ENCODE measurements at regions not wholly inside any gene's neighbourhood (a gene's known extent, or its start where the extent isn't known, plus 50 kb on each side); places are given as distances from the start of the nearest gene placed in this dataset.

- Histone ChIP-seq H3K79me2 (ENCODE audit: insufficient read depth, low read length) (no peaks in the 10 kb centered on the region), H3K4me1 (ENCODE audit: insufficient read depth, low read length, poor library complexity, severe bottlenecking) (no peaks in the 10 kb centered on the region), H3K9me2 (replicated peaks; ENCODE audit: low read depth, low read length) (no peaks in the 10 kb centered on the region), H4K20me1 (ENCODE audit: insufficient read depth, low read length, poor library complexity, severe bottlenecking) (no peaks in the 10 kb centered on the region), H3K4me2 (ENCODE audit: low read depth, low read length, poor library complexity, severe bottlenecking) (no peak overlapping the region), H3K9me3 (ENCODE audit: insufficient read depth, low read depth, low read length) (no peaks in the 10 kb centered on the region), H3F3A (ENCODE audit: low read depth) (no peaks in the 10 kb centered on the region), H3K4me3 (ENCODE audit: low read length, poor library complexity, severe bottlenecking) (no peak overlapping the region), H3K9ac (ENCODE audit: low read depth, low read length, poor library complexity, severe bottlenecking) (no peak overlapping the region), H2AFZ (ENCODE audit: low read length) (no peak overlapping the region), H3K27me3 (ENCODE audit: insufficient read depth, low read length, poor library complexity, severe bottlenecking) (no peaks in the 10 kb centered on the region), H3K36me3 (ENCODE audit: insufficient read depth, low read length) (no peaks in the 10 kb centered on the region)
- no peak for TF ChIP-seq EZH2phosphoT487 (IDR thresholded peaks at IDR 0.05; ENCODE audit: borderline replicate concordance)
- no peak for TF ChIP-seq CTCF (conservative IDR thresholded peaks at IDR 0.05; ENCODE audit: low read length)
Measured at GRCh38 chr18:42165922-42166513, 211.0 kb downstream of the PIK3C3 start.

- Histone ChIP-seq H3K9me2 (replicated peaks; ENCODE audit: low read depth, low read length) (no peaks in the 10 kb centered on the region), H3K79me2 (ENCODE audit: insufficient read depth, low read length) (no peaks in the 10 kb centered on the region), H2AFZ (ENCODE audit: low read length) (no peak overlapping the region), H3K9me3 (ENCODE audit: insufficient read depth, low read depth, low read length) (no peaks in the 10 kb centered on the region), H3K4me1 (ENCODE audit: insufficient read depth, low read length, poor library complexity, severe bottlenecking) (no peaks in the 10 kb centered on the region), H3K4me3 (ENCODE audit: low read length, poor library complexity, severe bottlenecking) (no peak overlapping the region), H3F3A (ENCODE audit: low read depth) (no peaks in the 10 kb centered on the region), H3K4me2 (ENCODE audit: low read depth, low read length, poor library complexity, severe bottlenecking) (no peak overlapping the region), H3K9ac (ENCODE audit: low read depth, low read length, poor library complexity, severe bottlenecking) (no peak overlapping the region), H3K27me3 (ENCODE audit: insufficient read depth, low read length, poor library complexity, severe bottlenecking) (no peaks in the 10 kb centered on the region), H4K20me1 (ENCODE audit: insufficient read depth, low read length, poor library complexity, severe bottlenecking) (no peaks in the 10 kb centered on the region), H3K36me3 (ENCODE audit: insufficient read depth, low read length) (no peaks in the 10 kb centered on the region)
- no peak for TF ChIP-seq CTCF (conservative IDR thresholded peaks at IDR 0.05; ENCODE audit: low read length)
- no peak for TF ChIP-seq EZH2phosphoT487 (IDR thresholded peaks at IDR 0.05; ENCODE audit: borderline replicate concordance)
Measured at GRCh38 chr18:42168487-42168886, 213.5 kb downstream of the PIK3C3 start.

- Histone ChIP-seq H3K27me3 (ENCODE audit: insufficient read depth, low read length, poor library complexity, severe bottlenecking) (no peaks in the 10 kb centered on the region), H3F3A (ENCODE audit: low read depth) (no peaks in the 10 kb centered on the region), H3K9me3 (ENCODE audit: insufficient read depth, low read depth, low read length) (no peaks in the 10 kb centered on the region), H3K4me2 (ENCODE audit: low read depth, low read length, poor library complexity, severe bottlenecking) (no peak overlapping the region), H2AFZ (ENCODE audit: low read length) (no peak overlapping the region), H3K4me1 (ENCODE audit: insufficient read depth, low read length, poor library complexity, severe bottlenecking) (no peaks in the 10 kb centered on the region), H4K20me1 (ENCODE audit: insufficient read depth, low read length, poor library complexity, severe bottlenecking) (no peaks in the 10 kb centered on the region), H3K79me2 (ENCODE audit: insufficient read depth, low read length) (no peaks in the 10 kb centered on the region), H3K9ac (ENCODE audit: low read depth, low read length, poor library complexity, severe bottlenecking) (no peak overlapping the region), H3K36me3 (ENCODE audit: insufficient read depth, low read length) (no peaks in the 10 kb centered on the region), H3K4me3 (ENCODE audit: low read length, poor library complexity, severe bottlenecking) (no peak overlapping the region), H3K9me2 (replicated peaks; ENCODE audit: low read depth, low read length) (no peaks in the 10 kb centered on the region)
- TF ChIP-seq EZH2phosphoT487 (IDR thresholded peaks at IDR 0.05; ENCODE audit: borderline replicate concordance) (no peak), CTCF (conservative IDR thresholded peaks at IDR 0.05; ENCODE audit: low read length) (no peak)
Measured at GRCh38 chr18:42168907-42169306, 213.9 kb downstream of the PIK3C3 start.
